ENCODE measurements at regions not wholly inside any gene's neighbourhood (a gene's known extent, or its start where the extent isn't known, plus 50 kb on each side); places are given as distances from the start of the nearest gene placed in this dataset.

GRCh38 chr4:1469043-1469442 lies 62.8 kb upstream of the NKX1-1 start:
- TF ChIP-seq CTCF (IDR thresholded peaks at IDR 0.05) (no peak), EZH2 (IDR thresholded peaks at IDR 0.05) (no peak)

All from neural progenitor cell (in vitro differentiated cells).